ENCODE measurements at regions not wholly inside any gene's neighbourhood (a gene's known extent, or its start where the extent isn't known, plus 50 kb on each side); places are given as distances from the start of the nearest gene placed in this dataset.
"Not testable (repeated sequence)": the region's sequence is repeated elsewhere in the genome, so short reads cannot be mapped to it uniquely, and the experiment has no call there.

DNA sequence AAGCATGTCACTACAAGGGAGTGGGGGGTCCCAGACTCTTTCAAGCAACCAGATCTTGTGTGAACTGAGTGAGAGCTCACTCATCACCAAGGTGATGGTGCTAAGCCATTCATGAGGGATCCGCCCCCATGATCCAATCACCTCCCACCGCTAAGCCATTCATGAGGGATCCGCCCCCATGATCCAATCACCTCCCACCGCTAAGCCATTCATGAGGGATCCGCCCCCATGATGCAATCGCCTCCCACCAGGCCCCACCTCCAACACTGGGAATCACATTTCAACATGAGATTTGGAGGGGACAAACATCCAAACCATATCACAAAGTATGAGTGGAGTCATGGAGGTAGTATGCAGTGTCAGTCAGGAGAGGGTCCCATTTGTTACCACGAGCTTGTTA, 64.8 kb upstream of the PROKR2 start:
- DNase-seq: not testable (repeated sequence)

- DNase-seq: no peak
These were observed 60.7 kb upstream of the PROKR2 start for GRCh38 chr20:5377484-5377883.

- DNase-seq: no peak
These were observed 59.5 kb upstream of the PROKR2 start for GRCh38 chr20:5376228-5376627.

DNA sequence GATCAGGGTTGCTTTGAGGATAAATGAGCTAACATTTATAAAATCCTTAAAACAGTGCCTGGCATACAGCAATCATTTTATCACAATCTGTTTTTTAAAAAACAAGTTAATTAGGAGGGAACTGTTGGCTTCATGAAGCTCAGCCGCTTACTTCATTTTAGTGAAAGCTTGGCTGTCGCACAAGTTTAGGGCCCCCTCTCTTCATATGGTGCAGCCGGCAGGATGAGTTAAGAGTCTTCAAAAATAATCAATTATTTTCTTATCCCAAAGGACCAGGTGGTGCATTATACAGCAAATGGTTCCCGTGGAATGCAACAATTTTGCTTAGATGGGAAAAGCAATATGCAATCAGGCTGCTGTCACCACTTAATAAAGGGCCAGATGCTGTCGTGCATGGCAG, 57.4 kb upstream of the PROKR2 start:
- DNase-seq: no peak

DNA sequence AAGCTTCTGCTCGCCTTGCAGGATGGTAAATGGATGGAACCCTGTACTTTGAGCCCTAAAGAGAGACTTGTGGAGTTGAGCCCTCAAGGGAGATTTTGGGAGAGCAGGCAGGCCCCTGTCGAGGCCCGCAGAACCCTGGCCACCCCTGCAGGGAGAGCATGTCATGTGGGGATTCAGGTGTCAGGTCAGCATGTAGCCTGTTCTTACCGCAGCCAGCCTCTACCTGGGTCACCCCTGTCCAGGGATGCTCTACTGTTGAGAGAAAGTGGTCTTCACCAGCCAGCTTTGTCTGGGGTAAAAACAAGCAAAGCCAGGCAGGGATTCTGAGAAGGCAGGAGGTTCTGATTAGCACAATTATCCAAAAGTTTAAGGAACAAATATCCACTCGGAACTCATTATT, 55.6 kb upstream of the PROKR2 start:
- DNase-seq: no peak

- no peak for DNase-seq
These were observed 52.9 kb upstream of the PROKR2 start for GRCh38 chr20:5369629-5370028.

Measured in stimulated activated naive CD4-positive, alpha-beta T cell treated with Interleukin-2 at 50 U/mL for 16 hours (primary cell).